B cell (primary cell): ENCODE measurements at regions not wholly inside any gene's neighbourhood (a gene's known extent, or its start where the extent isn't known, plus 50 kb on each side); places are given as distances from the start of the nearest gene placed in this dataset.

Source experiments
- CTCF ChIP-seq: fragments of 200-600 bp; IDR thresholded peaks from one replicate; pipeline ENCODE4 v1.8.0; 2022; ENCODE audit warnings: antibody characterized with exemption, mild to moderate bottlenecking
- EZH2 ChIP-seq: IDR thresholded peaks from 2 replicates; pipeline ENCODE4 v1.6.1; 2012; ENCODE audit warnings: borderline replicate concordance, low read depth, mild to moderate bottlenecking, moderate library complexity, low read length; ENCODE audit not compliant: insufficient read depth, poor library complexity, severe bottlenecking

- no peak for TF ChIP-seq CTCF
- no peak for TF ChIP-seq EZH2
These were observed 348.7 kb upstream of the NR5A2 start for GRCh38 chr1:199678771-199679170.
